ENCODE measurements at regions not wholly inside any gene's neighbourhood (a gene's known extent, or its start where the extent isn't known, plus 50 kb on each side); places are given as distances from the start of the nearest gene placed in this dataset.

DNA sequence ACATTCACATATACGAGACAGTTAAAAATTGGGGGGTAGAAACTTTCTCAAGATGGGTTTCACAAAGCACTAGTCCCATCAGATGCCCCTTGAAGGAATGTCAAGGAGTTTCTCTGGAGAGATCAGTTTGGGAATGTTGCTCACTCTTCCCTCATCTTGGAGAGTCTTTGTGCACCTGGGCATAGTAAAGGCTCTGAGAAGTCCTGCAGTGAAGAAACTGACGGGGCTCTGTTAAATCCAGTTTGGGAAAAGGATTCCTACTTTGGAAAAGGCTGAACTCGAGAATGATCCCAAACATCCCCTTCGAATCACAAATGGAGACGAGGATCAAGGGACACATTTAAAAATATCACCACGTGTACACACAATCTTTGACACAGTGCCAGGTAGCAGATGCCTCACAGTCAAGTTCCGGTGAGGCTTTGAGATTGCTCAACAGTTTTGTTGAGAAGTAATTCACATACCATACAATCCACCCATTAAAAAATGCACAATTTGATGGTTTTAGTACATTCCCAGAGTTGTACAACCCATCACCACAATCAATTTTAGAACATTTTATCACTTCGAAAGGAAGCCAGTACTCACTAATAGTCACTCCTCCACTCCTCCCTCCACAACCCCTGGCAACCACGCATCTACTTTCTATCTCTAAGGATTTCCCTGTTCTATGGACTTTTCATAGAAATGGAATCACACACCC lies 203.4 kb upstream of the FOXF1 start:
- POLR2A ChIA-PET, result no interaction called here

DNA sequence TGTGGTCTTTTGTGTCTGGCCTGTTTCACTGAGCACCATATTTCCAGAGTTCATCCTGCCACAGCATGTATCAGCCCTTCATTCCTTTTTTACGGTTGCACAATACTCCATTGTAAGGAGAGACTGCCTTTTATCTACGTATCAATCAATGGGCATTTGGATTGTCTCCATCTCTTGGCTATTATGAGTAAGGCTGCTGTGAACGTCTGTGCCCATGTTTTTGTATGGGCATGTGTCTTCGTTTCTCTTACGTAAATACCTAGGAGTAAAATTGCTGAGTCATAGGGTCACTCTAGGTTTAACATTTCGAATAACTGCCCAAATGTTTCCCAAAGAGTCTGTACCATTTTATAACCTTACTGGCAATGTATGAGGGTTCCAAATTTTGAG lies 202.8 kb upstream of the FOXF1 start:
- POLR2A ChIA-PET, result no interaction called here
- CTCF ChIA-PET, result no interaction called here
- Mint-ChIP-seq H3K4me3 (no peak overlapping the region), H3K4me1 (no peaks in the 10 kb centered on the region), H3K9me3 (peaks cover 0 to 2% (median 0%) of the 10 kb centered on the region in 5 donors), H3K36me3 (no peaks in the 10 kb centered on the region), H3K27ac (no peak overlapping the region), H3K27me3 (peaks cover 6 to 11% of the 10 kb centered on the region in 2 donors)
- H3K4me1 ChIP-seq (ENCODE audit: insufficient read depth, low read length), result no peaks in the 10 kb centered on the region
- no peak overlapping the region for H3K27ac ChIP-seq (ENCODE audit: low read depth, low read length)
- H3K9me3 ChIP-seq (ENCODE audit: low read length), result no peaks in the 10 kb centered on the region
- H3K36me3 ChIP-seq (ENCODE audit: insufficient read depth, low read length), result no peaks in the 10 kb centered on the region
- peaks cover 6% of the 10 kb centered on the region for H3K27me3 ChIP-seq (ENCODE audit: insufficient read depth, low read length, poor library complexity, severe bottlenecking)
- DNase-seq, result no peak
- no peak overlapping the region for H3K4me3 ChIP-seq (ENCODE audit: low read length)

More for the DNA sequence above, 203.4 kb upstream of the FOXF1 start:
- H3K36me3 ChIP-seq (ENCODE audit: insufficient read depth, low read length), result no peaks in the 10 kb centered on the region
- H3K36me3 Mint-ChIP-seq, result no peaks in the 10 kb centered on the region
- no peak for DNase-seq
- H3K4me3 Mint-ChIP-seq, result no peak overlapping the region
- no peaks in the 10 kb centered on the region for H3K4me1 ChIP-seq (ENCODE audit: insufficient read depth, low read length)
- H3K9me3 Mint-ChIP-seq, result peaks cover 0 to 2% (median 0%) of the 10 kb centered on the region in 5 donors
- CTCF ChIA-PET, result no interaction called here
- no peak overlapping the region for H3K27ac ChIP-seq (ENCODE audit: low read depth, low read length)
- H3K27ac Mint-ChIP-seq, result no peak overlapping the region
- H3K9me3 ChIP-seq (ENCODE audit: low read length), result no peaks in the 10 kb centered on the region
- H3K4me1 Mint-ChIP-seq, result no peaks in the 10 kb centered on the region
- no peak overlapping the region for H3K4me3 ChIP-seq (ENCODE audit: low read length)
- H3K27me3 ChIP-seq (ENCODE audit: insufficient read depth, low read length, poor library complexity, severe bottlenecking), result peaks cover 6% of the 10 kb centered on the region
- peaks cover 6 to 16% of the 10 kb centered on the region in 2 donors for H3K27me3 Mint-ChIP-seq

DNA sequence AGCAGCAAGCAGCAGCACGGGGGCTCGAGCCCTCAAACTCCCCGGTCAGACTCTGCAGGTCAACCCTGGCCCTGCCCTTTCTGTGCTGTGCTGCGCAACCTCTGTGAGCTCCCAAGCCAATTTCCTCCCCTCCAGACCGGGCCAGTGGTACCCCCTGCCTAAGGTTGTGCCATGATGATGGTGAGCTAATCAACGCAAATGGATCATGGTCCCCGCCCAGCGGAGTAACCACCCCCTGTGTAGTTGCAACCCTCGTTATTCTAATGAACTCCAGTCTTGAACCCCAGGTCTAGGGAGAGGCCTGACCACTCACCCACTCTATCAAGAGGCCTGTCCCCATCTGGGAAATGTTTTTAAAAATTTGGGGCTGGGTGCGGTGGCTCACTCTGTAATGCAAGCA lies 201.8 kb upstream of the FOXF1 start:
- no peaks in the 10 kb centered on the region for H3K9me3 ChIP-seq (ENCODE audit: low read length)
- Mint-ChIP-seq H3K36me3 (no peaks in the 10 kb centered on the region), H3K27ac (no peak overlapping the region), H3K27me3 (peaks cover 7 to 11% of the 10 kb centered on the region in 2 donors), H3K4me3 (no peak overlapping the region), H3K4me1 (no peaks in the 10 kb centered on the region), H3K9me3 (peaks cover 0 to 2% (median 0%) of the 10 kb centered on the region in 5 donors)
- POLR2A ChIA-PET, result no interaction called here
- no peak for DNase-seq
- no peak overlapping the region for H3K4me3 ChIP-seq (ENCODE audit: low read length)
- CTCF ChIA-PET, result no interaction called here
- H3K36me3 ChIP-seq (ENCODE audit: insufficient read depth, low read length), result no peaks in the 10 kb centered on the region
- peaks cover 6% of the 10 kb centered on the region for H3K27me3 ChIP-seq (ENCODE audit: insufficient read depth, low read length, poor library complexity, severe bottlenecking)
- H3K27ac ChIP-seq (ENCODE audit: low read depth, low read length), result no peak overlapping the region
- H3K4me1 ChIP-seq (ENCODE audit: insufficient read depth, low read length), result no peaks in the 10 kb centered on the region

DNA sequence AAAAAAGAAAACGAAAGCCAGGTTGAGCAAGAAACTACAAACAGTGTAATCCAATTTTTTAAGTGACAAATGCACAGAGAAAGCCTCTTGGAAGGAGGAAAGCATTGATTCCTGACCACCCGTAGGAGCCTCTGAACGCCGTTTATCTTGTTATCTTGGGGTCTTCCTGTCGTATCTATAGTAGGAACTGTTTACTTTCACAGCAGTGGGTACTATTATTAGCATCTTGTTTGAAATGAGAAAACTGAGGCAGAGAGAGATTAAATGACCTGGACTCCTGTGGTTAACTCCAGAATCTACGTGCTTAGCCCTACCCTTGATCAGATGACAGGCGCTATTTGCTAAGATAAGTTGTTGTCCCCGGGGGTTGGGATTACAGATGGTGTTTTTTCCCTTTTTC lies 196.7 kb upstream of the FOXF1 start:
- Histone ChIP-seq H3K4me1 (ENCODE audit: insufficient read depth, low read length) (no peaks in the 10 kb centered on the region), H3K9me3 (ENCODE audit: low read length) (no peaks in the 10 kb centered on the region), H3K27ac (ENCODE audit: low read depth, low read length) (no peak overlapping the region), H3K4me3 (ENCODE audit: low read length) (no peak overlapping the region), H3K27me3 (ENCODE audit: insufficient read depth, low read length, poor library complexity, severe bottlenecking) (no peaks in the 10 kb centered on the region), H3K36me3 (ENCODE audit: insufficient read depth, low read length) (no peaks in the 10 kb centered on the region)
- H3K36me3 Mint-ChIP-seq, result no peaks in the 10 kb centered on the region
- H3K9me3 Mint-ChIP-seq, result no peaks in the 10 kb centered on the region
- no peak overlapping the region for H3K4me3 Mint-ChIP-seq
- DNase-seq, result no peak
- CTCF ChIA-PET, result no interaction called here
- H3K4me1 Mint-ChIP-seq, result no peaks in the 10 kb centered on the region
- POLR2A ChIA-PET, result no interaction called here
- H3K27ac Mint-ChIP-seq, result no peak overlapping the region
- peaks cover 4 to 16% of the 10 kb centered on the region in 2 donors for H3K27me3 Mint-ChIP-seq

DNA sequence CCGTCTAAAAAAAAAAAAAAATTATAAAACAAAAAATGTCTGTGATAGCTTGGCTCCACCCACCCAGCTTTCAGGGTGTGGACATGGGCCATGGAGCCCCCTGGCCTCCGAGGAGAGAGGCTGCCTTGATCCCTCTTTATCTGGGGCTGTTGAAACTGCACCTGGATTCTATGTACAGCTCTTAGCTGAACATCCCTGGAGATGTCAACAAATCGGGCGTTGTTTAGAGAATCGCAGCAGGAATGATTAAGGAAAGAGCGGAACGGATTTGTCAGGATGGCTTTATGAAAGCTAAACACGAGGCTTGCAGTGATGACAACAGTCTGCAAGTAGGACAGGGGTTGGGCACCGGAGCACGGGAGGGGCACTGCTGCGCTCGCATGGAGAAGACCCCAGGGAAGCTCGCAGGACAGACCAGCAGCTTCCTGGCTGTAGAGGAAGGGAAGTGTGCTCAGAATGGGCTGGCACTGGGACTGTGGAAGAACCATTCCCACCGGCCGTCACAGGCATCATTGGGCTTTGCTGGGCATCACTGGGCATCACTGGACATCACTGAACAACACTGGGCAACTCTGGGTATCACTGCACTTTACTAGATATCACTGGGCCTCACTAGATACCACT lies 195.8 kb upstream of the FOXF1 start:
- ChIA-PET POLR2A (no interaction called here), CTCF (no interaction called here)
- no peak overlapping the region for H3K27ac Mint-ChIP-seq
- H3K9me3 Mint-ChIP-seq, result no peaks in the 10 kb centered on the region
- Histone ChIP-seq H3K36me3 (ENCODE audit: insufficient read depth, low read length) (no peaks in the 10 kb centered on the region), H3K27me3 (ENCODE audit: insufficient read depth, low read length, poor library complexity, severe bottlenecking) (no peaks in the 10 kb centered on the region), H3K4me1 (ENCODE audit: insufficient read depth, low read length) (no peaks in the 10 kb centered on the region), H3K9me3 (ENCODE audit: low read length) (no peaks in the 10 kb centered on the region), H3K27ac (ENCODE audit: low read depth, low read length) (no peak overlapping the region), H3K4me3 (ENCODE audit: low read length) (no peak overlapping the region)
- DNase-seq, result no peak
- peaks cover 4 to 16% of the 10 kb centered on the region in 2 donors for H3K27me3 Mint-ChIP-seq
- H3K4me1 Mint-ChIP-seq, result no peaks in the 10 kb centered on the region
- no peak overlapping the region for H3K4me3 Mint-ChIP-seq
- H3K36me3 Mint-ChIP-seq, result no peaks in the 10 kb centered on the region

DNA sequence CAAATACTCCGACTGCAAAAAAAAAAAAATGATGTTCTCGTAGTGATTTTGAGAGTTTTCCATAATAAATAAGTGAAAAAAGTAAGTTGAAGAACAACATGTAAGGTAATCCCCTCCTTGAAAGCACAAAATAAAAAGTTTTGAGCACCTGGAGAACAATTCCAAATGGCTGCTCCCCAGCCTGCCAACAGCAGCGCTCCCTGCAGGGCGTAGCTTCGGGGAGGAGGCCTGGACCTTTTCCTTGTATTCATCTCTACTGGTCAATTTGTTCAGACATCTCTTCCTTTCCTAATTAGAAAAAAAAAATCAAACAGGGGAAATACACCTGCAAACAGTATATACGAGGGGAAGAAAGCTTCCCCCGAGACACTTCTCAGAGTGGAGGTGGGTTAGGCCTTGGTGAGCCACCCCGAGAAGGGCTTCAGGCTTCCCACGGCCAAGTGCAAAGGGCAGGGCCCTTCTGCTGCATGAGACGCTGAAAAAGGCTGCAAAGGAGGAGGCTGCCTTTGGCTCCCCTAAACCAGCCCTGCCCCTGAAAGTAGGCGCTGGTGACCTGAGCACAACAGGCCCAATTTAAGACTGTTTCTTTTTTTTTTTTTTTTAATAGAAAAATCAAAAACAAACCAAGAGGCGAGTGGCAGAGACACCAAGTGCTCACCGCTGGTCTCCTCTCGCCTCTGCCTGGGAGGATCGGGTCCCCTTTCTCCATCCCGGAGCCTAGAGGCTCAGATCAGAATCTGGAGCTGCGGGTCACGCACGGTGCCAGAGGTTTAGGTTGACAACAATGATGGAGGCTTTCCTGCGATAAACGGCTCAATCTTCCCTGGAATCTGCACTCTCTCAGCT lies 193.1 kb upstream of the FOXF1 start:
- Histone ChIP-seq H3K27ac (ENCODE audit: low read depth, low read length) (no peak overlapping the region), H3K36me3 (ENCODE audit: insufficient read depth, low read length) (no peaks in the 10 kb centered on the region), H3K27me3 (ENCODE audit: insufficient read depth, low read length, poor library complexity, severe bottlenecking) (no peaks in the 10 kb centered on the region), H3K4me3 (ENCODE audit: low read length) (no peak overlapping the region), H3K9me3 (ENCODE audit: low read length) (no peaks in the 10 kb centered on the region), H3K4me1 (ENCODE audit: insufficient read depth, low read length) (no peaks in the 10 kb centered on the region)
- ChIA-PET CTCF (no interaction called here), POLR2A (no interaction called here)
- no peaks in the 10 kb centered on the region for H3K9me3 Mint-ChIP-seq
- no peak overlapping the region for H3K4me3 Mint-ChIP-seq
- H3K36me3 Mint-ChIP-seq, result no peaks in the 10 kb centered on the region
- H3K27me3 Mint-ChIP-seq, result peaks cover 0 to 11% of the 10 kb centered on the region in 2 donors
- H3K4me1 Mint-ChIP-seq, result no peaks in the 10 kb centered on the region
- no peak overlapping the region for H3K27ac Mint-ChIP-seq
- no peak for DNase-seq

DNA sequence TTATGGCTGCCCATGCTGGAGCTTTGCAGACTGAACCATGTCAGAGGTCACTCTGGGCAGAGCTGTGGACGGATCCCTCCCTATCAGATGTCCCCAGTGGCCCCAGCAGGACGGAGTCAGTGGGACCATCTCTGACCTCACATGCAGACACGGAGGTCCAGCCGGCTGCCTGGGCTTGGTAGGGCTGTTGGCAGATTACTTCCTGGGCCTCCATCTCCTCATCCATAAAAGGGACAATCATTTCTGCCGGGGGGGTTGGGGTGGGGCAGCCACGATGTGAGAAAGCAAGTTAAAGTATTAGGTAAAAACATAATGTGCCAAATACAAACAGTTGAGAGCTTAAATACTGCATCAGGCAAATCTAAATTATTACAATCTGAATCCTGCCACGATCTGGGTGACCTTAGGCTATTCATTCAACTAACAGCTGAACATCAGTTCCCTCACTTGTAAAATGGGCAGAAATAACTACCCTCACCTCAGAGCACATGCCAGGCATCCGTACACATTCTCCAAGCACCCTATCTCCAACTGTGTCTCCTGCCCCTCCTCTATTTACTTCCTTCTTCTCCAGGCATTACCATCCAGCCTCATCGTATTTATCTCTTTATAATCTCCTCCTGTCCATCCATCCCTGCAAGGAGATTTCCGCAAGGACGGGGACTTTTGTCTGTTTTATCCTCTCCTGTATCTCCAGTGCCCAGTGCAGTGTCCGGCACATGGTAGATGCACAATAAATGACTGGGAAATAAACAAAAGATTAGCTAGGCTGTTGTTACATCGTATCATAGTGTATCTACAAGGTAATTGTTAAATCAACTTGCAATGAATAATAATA lies 192.3 kb upstream of the FOXF1 start:
- no peak overlapping the region for H3K4me3 Mint-ChIP-seq
- ChIA-PET POLR2A (no interaction called here), CTCF (no interaction called here)
- no peaks in the 10 kb centered on the region for H3K9me3 Mint-ChIP-seq
- Histone ChIP-seq H3K9me3 (ENCODE audit: low read length) (no peaks in the 10 kb centered on the region), H3K27ac (ENCODE audit: low read depth, low read length) (no peak overlapping the region), H3K27me3 (ENCODE audit: insufficient read depth, low read length, poor library complexity, severe bottlenecking) (no peaks in the 10 kb centered on the region), H3K36me3 (ENCODE audit: insufficient read depth, low read length) (no peaks in the 10 kb centered on the region), H3K4me1 (ENCODE audit: insufficient read depth, low read length) (no peaks in the 10 kb centered on the region), H3K4me3 (ENCODE audit: low read length) (no peak overlapping the region)
- H3K27ac Mint-ChIP-seq, result peak overlapping the region in 1 of 8 donors; percentile 36
- H3K27me3 Mint-ChIP-seq, result peaks cover 0 to 15% of the 10 kb centered on the region in 2 donors
- no peak for DNase-seq
- no peaks in the 10 kb centered on the region for H3K4me1 Mint-ChIP-seq
- no peaks in the 10 kb centered on the region for H3K36me3 Mint-ChIP-seq
